Central memory CD4-positive, alpha-beta T cell (primary cell): ENCODE measurements at regions not wholly inside any gene's neighbourhood (a gene's known extent, or its start where the extent isn't known, plus 50 kb on each side); places are given as distances from the start of the nearest gene placed in this dataset.

Source experiments
- DNase-seq: peaks from one replicate; pipeline ENCODE4 v3.0.0; 2022

- no peak for DNase-seq
These were observed 51.9 kb upstream of the USP47 start for GRCh38 chr11:11789735-11790369.

GRCh38 chr11:11788063-11788710, 53.6 kb upstream of the USP47 start:
- DNase-seq: no peak

GRCh38 chr11:11787305-11788062, 54.3 kb upstream of the USP47 start:
- DNase-seq: peak; percentile 53

- no peak for DNase-seq
These were observed 55.0 kb upstream of the USP47 start for GRCh38 chr11:11786771-11787170.

GRCh38 chr11:11786234-11786633, 55.5 kb upstream of the USP47 start:
- DNase-seq: no peak

GRCh38 chr11:11782532-11783110, 59.2 kb upstream of the USP47 start:
- DNase-seq: no peak

- no peak for DNase-seq
These were observed 60.9 kb upstream of the USP47 start for GRCh38 chr11:11780858-11781257.

- DNase-seq: no peak
These were observed 61.8 kb upstream of the USP47 start for GRCh38 chr11:11779975-11780374.

- no peak for DNase-seq
These were observed 63.9 kb upstream of the USP47 start for GRCh38 chr11:11777897-11778296.

- DNase-seq: no peak
These were observed 65.1 kb upstream of the USP47 start for GRCh38 chr11:11776714-11777113.

GRCh38 chr11:11774928-11775327, 66.8 kb upstream of the USP47 start:
- DNase-seq: no peak

GRCh38 chr11:11772865-11773515, 68.8 kb upstream of the USP47 start:
- no peak for DNase-seq

- no peak for DNase-seq
These were observed 70.8 kb upstream of the USP47 start for GRCh38 chr11:11770921-11771486.

GRCh38 chr11:11770296-11770695, 71.5 kb upstream of the USP47 start:
- DNase-seq: no peak

GRCh38 chr11:11769782-11770181, 72.0 kb upstream of the USP47 start:
- DNase-seq: no peak

GRCh38 chr11:11769362-11769761, 72.4 kb upstream of the USP47 start:
- DNase-seq: no peak

- no peak for DNase-seq
These were observed 77.4 kb upstream of the USP47 start for GRCh38 chr11:11764423-11764803.

GRCh38 chr11:11763796-11764422, 77.9 kb upstream of the USP47 start:
- no peak for DNase-seq

GRCh38 chr11:11760838-11761237, 80.9 kb upstream of the USP47 start:
- DNase-seq: no peak

- DNase-seq: no peak
These were observed 83.1 kb upstream of the USP47 start for GRCh38 chr11:11758603-11759196.

GRCh38 chr11:11757909-11758308, 83.9 kb upstream of the USP47 start:
- DNase-seq: no peak

- no peak for DNase-seq
These were observed 85.1 kb upstream of the USP47 start for GRCh38 chr11:11756718-11757117.
